GM12878 (cell line): ENCODE measurements at regions not wholly inside any gene's neighbourhood (a gene's known extent, or its start where the extent isn't known, plus 50 kb on each side); places are given as distances from the start of the nearest gene placed in this dataset.

Source experiments
- ATAC-seq: fragments of 200-7000 bp; cut with Tn5 transposase; 3 replicates; pipeline ENCODE4 v1.9.1; 2020; ENCODE audit warnings: mild to moderate bottlenecking, moderate library complexity
- BruUV-seq: library from RNA; stranded (reverse); fragments of 400-500 nt; replicated peaks from 2 replicates; lab custom pipeline; 2021; lab: Mats Ljungman, UMichigan
- CTCF ChIA-PET: fragments of 300-600 bp; sonication (Branson Sonifier 250); formaldehyde crosslinking; extraction: SDS; loops from one replicate; lab custom pipeline; 2021; ENCODE audit warnings: inconsistent platforms; lab: Yijun Ruan, JAX
- POLR2A ChIA-PET: fragments of 350-600 bp; formaldehyde crosslinking; extraction: SDS; loops from one replicate; lab custom pipeline; 2021; ENCODE audit warnings: inconsistent platforms; lab: Charles Lee
- RAD21 ChIA-PET: fragments of 300-600 bp; sonication (Branson Sonifier 250); formaldehyde crosslinking; loops from one replicate; lab custom pipeline; 2023; ENCODE audit warnings: antibody characterized with exemption; ENCODE audit not compliant: unreplicated experiment; lab: Charles Lee
- SMC1A ChIA-PET: fragments of 300-600 bp; sonication (Branson Sonifier 250); formaldehyde crosslinking; loops from one replicate; lab custom pipeline; 2023; ENCODE audit not compliant: unreplicated experiment, uncharacterized antibody; lab: Charles Lee
- DNase-seq: peaks from one replicate; pipeline ENCODE4 v3.0.0-alpha.2; 2011; ENCODE audit warnings: low read depth, low spot score
- FAIRE-seq: peaks from 3 replicates; lab custom pipeline; 2011; peaks lifted over from hg19 to GRCh38; lab: Jason Lieb, UNC
- H2AFZ ChIP-seq: 2 replicates; pipeline ENCODE4 v1.6.0; 2011; ENCODE audit warnings: low read depth, low read length, control low read depth; ENCODE audit not compliant: control insufficient read depth
- H3K27ac ChIP-seq: 2 replicates; pipeline ENCODE4 v1.5.1; 2011; ENCODE audit warnings: control low read depth; ENCODE audit not compliant: control insufficient read depth, insufficient read depth
- H3K27me3 ChIP-seq, 2 experiments: replicated peaks in 1 of 2; 2 replicates each; pipeline versions ENCODE4 v1.6.0 to v1.6.1; 2011; ENCODE audit warnings: low read length in 1 of 2; ENCODE audit not compliant: control insufficient read depth in 2 of 2, insufficient read depth in 2 of 2
- H3K36me3 ChIP-seq, 2 experiments: 2 replicates each; pipeline ENCODE4 v1.5.1; 2011; ENCODE audit warnings: low read length in 1 of 2; ENCODE audit not compliant: control insufficient read depth in 2 of 2, insufficient read depth in 2 of 2
- H3K4me1 ChIP-seq: 2 replicates; pipeline ENCODE4 v1.6.1; 2011; ENCODE audit warnings: mild to moderate bottlenecking, low read length, moderate library complexity, mixed read lengths; ENCODE audit not compliant: control insufficient read depth, insufficient read depth
- H3K4me2 ChIP-seq: 2 replicates; pipeline ENCODE4 v1.6.0; 2011; ENCODE audit warnings: control low read depth; ENCODE audit not compliant: control insufficient read depth, insufficient read depth
- H3K4me3 ChIP-seq: fragments of 200-600 bp; sonication (generic); 2 replicates; pipeline ENCODE4 v1.5.1; 2016
- H3K79me2 ChIP-seq: 2 replicates; pipeline ENCODE4 v1.6.0; 2011; ENCODE audit warnings: low read length; ENCODE audit not compliant: control insufficient read depth, insufficient read depth
- H3K9ac ChIP-seq: 2 replicates; pipeline ENCODE4 v1.8.0; 2011; ENCODE audit warnings: low read length, control low read depth, mixed read lengths; ENCODE audit not compliant: control insufficient read depth, insufficient read depth
- H3K9me3 ChIP-seq: replicated peaks from 3 replicates; pipeline ENCODE4 v1.5.1; 2011; ENCODE audit warnings: mild to moderate bottlenecking, low read length; ENCODE audit not compliant: control insufficient read depth, insufficient read depth
- H4K20me1 ChIP-seq: 2 replicates; pipeline ENCODE4 v1.6.0; 2011; ENCODE audit not compliant: control insufficient read depth, insufficient read depth
- JUNB ChIP-seq: IDR thresholded peaks from 2 replicates; pipeline ENCODE4 v1.6.1; 2016; ENCODE audit warnings: antibody characterized with exemption, mild to moderate bottlenecking
- JUND ChIP-seq: IDR thresholded peaks from 2 replicates; pipeline ENCODE4 v1.6.1; 2012; ENCODE audit warnings: low read depth, mild to moderate bottlenecking, low read length, improper control_type of control experiment, moderate library complexity
- KDM1A ChIP-seq: fragments of 200-600 bp; sonication (generic); IDR thresholded peaks from 2 replicates; pipeline ENCODE4 v1.6.1; 2016; ENCODE audit warnings: borderline replicate concordance
- MEF2B ChIP-seq: fragments of 450-650 bp; IDR thresholded peaks from 2 replicates; pipeline ENCODE4 v1.6.1; 2018; ENCODE audit warnings: mild to moderate bottlenecking, moderate library complexity; ENCODE audit not compliant: partially characterized antibody, poor library complexity, severe bottlenecking
- MTA3 ChIP-seq: IDR thresholded peaks from 2 replicates; pipeline ENCODE4 v1.6.1; 2012; ENCODE audit warnings: low read length, inconsistent platforms, borderline replicate concordance
- NR2C2 ChIP-seq: IDR thresholded peaks from 2 replicates; pipeline ENCODE4 v1.6.1; 2011; ENCODE audit warnings: borderline replicate concordance, low read depth; ENCODE audit not compliant: control insufficient read depth, insufficient read length
- POLR2AphosphoS2 ChIP-seq: IDR thresholded peaks from 2 replicates; pipeline ENCODE4 v1.6.1; 2011; ENCODE audit warnings: low read depth, mild to moderate bottlenecking, low read length, improper control_type of control experiment, moderate library complexity
- RUNX3 ChIP-seq: IDR thresholded peaks from 2 replicates; pipeline ENCODE4 v1.6.1; 2012; ENCODE audit warnings: low read length, inconsistent platforms
- SIN3A ChIP-seq: IDR thresholded peaks from 2 replicates; pipeline ENCODE4 v1.6.1; 2012; ENCODE audit warnings: low read depth, low read length, improper control_type of control experiment
- TCF12 ChIP-seq: IDR thresholded peaks from 2 replicates; pipeline ENCODE4 v1.6.1; 2011; ENCODE audit warnings: low read depth, mild to moderate bottlenecking, low read length
- YBX1 ChIP-seq: fragments of 450-650 bp; IDR thresholded peaks from 2 replicates; pipeline ENCODE4 v1.6.1; 2016; ENCODE audit warnings: antibody characterized with exemption
- ZBTB33 ChIP-seq: fragments of 450-650 bp; IDR thresholded peaks from 2 replicates; pipeline ENCODE4 v1.6.1; 2017; ENCODE audit warnings: mild to moderate bottlenecking
- WGBS: methylation state at CpG from one replicate; pipeline ENCODE4 v1.1.6; 2016; ENCODE audit warnings: low lambda C conversion rate; ENCODE audit not compliant: insufficient replicate concordance, insufficient coverage; ENCODE audit errors: missing lambda C conversion rate; 5-methylcytosine and 5-hydroxymethylcytosine counted together
- in situ Hi-C: fragments of 300-500 bp; cut with MboI; formaldehyde crosslinking; loops from 9 replicates; pipeline ENCODE4 v1.14.3; 2018; ENCODE audit warnings: mixed read lengths
- intact Hi-C: fragments of 100-400 bp; cut with micrococcal nuclease; formaldehyde crosslinking; loops from one replicate; pipeline ENCODE4 v1.14.2; 2022; ENCODE audit not compliant: unreplicated experiment

- H2AFZ ChIP-seq = no peak overlapping the region
- H3K4me2 ChIP-seq = no peak overlapping the region
- no peak overlapping the region for H3K4me3 ChIP-seq
- H3K79me2 ChIP-seq = no peaks in the 10 kb centered on the region
- H3K36me3 ChIP-seq = no peaks in the 10 kb centered on the region
- no peak for DNase-seq
- 21% methylated on average over 5 of the region's 5 CpGs for WGBS
- H3K27ac ChIP-seq = no peak overlapping the region
- TF ChIP-seq POLR2AphosphoS2 = no peak
- no peak for TF ChIP-seq SIN3A
- no peak for TF ChIP-seq RUNX3
- TF ChIP-seq KDM1A = no peak
- TF ChIP-seq MTA3 = no peak
- TF ChIP-seq ZBTB33 = no peak
- TF ChIP-seq YBX1 = no peak
- TF ChIP-seq NR2C2 = no peak
- no peak for TF ChIP-seq JUNB
- TF ChIP-seq TCF12 = no peak
- TF ChIP-seq JUND = no peak
- TF ChIP-seq MEF2B = no peak
- FAIRE-seq = no peak
- CTCF ChIA-PET = no interaction called here
- ATAC-seq = no peak
- RAD21 ChIA-PET = no interaction called here
- H3K9me3 ChIP-seq = no peaks in the 10 kb centered on the region
- SMC1A ChIA-PET = no interaction called here
- no peaks in the 10 kb centered on the region for H4K20me1 ChIP-seq
- no TSS peak for BruUV-seq
- in situ Hi-C loops (no loop called here), intact Hi-C loops (no loop called here)
- no peaks in the 10 kb centered on the region for H3K4me1 ChIP-seq
- no peak overlapping the region for H3K9ac ChIP-seq
- H3K27me3 ChIP-seq = no peaks in the 10 kb centered on the region
- POLR2A ChIA-PET = no interaction called here
These were observed 304.3 kb downstream of the HRH4 start for GRCh38 chr18:24764766-24765165.
